NCI-H1092 treated with DMSO at 0.1 percent for 48 hours (cell line): ENCODE measurements at regions not wholly inside any gene's neighbourhood (a gene's known extent, or its start where the extent isn't known, plus 50 kb on each side); places are given as distances from the start of the nearest gene placed in this dataset.

Source experiments
- DNase-seq: peaks from one replicate; lab custom pipeline; 2025; lab: John Stamatoyannopoulos, UW

DNA sequence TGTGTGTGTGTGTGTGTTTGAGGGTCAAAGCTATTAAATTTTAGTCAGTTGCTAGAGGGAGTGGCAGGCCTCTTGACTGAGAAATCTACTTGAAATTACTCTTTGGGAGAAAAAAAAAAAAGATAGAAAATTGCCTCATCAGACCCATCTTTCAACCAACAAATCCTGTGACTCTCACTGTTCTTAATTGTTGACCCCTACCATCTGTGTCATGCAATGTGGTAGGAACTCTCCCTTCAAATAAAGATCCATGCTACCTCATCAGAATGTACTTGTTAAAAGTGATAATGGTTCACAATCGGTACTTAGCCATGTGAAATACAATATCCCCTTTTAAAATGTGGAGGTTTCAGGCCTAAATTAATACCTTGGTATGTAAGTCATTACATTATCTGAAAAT, 670.8 kb upstream of the FANCL start:
- DNase-seq = no peak

DNA sequence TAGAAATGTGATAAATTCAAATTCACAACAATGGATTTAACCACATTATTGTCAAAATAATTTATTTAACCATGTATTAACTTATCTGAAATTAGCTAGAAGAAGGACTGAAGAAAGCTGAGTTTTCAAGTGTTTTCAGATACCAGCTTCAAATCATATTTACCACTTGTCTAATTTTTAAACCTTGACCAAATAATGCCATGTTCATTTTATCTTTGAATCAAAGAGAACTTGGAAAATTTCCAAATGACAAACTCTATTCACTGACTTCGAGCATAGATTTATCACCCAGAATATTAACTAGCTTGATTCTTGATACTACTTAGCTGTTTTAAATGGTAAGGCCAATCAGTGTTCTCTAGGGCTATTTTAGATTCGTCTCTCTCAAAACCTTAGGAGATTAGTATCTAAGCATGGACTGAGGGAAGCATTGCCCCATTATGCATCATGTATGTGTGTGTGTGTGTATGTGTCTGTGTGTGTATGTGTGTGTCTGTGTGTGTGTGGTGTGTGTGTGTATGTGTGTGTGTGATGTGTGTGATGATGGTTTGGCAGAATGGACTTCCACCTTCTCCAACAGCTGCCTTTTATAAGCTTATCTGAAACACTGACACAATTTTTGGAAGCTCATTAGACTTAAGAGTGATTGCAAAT, 667.5 kb upstream of the FANCL start:
- DNase-seq = no peak

- no peak for DNase-seq
Measured at GRCh38 chr2:58907644-58908043, 666.5 kb upstream of the FANCL start.

GRCh38 chr2:58906081-58906645, 665.0 kb upstream of the FANCL start:
- DNase-seq = no peak

GRCh38 chr2:58904095-58904494, 663.0 kb upstream of the FANCL start:
- DNase-seq = no peak

DNA sequence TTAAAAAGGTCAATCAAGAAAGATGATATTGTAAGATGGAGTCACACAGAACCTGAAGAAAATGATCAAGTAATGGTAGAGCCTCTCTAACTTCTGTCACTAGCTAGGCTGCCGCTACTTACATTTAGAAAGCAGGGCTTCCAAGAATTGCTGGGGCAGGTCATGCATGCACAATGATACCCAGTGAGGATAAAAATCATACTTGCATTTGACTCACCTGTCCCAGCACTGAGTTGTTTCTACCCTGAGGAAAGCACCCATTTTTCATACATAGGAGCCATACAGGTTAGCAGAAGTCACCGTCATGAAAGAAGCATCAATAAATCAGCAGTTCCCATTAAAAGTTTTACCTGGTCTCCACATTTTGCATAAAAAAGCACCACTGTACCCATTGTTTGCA, 662.3 kb upstream of the FANCL start:
- DNase-seq = no peak

- DNase-seq = no peak
Measured at GRCh38 chr2:58900246-58901027, 659.3 kb upstream of the FANCL start.

GRCh38 chr2:58899692-58900091, 658.6 kb upstream of the FANCL start:
- DNase-seq = no peak

DNA sequence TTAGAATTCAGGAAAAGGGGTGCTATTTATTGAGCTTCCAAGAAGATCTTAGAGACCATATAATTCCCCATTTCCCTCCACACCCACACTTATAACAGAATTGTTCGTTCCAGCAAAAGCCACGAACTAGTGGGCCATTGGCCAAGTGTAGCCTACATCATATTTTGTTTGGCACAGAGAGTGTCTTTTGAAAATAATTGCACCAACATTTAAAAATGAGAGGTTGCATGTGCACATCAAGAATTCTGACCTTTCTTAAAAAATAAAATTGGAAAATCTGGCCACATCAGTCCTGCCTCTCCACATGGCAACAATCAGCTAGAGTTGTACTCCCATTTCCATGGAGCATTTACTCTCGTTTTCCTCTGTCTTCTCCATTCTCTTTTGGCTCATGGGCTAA, 655.5 kb upstream of the FANCL start:
- DNase-seq = no peak

- no peak for DNase-seq
Measured at GRCh38 chr2:58895857-58896256, 654.7 kb upstream of the FANCL start.

- DNase-seq = no peak
Measured at GRCh38 chr2:58893656-58894351, 652.7 kb upstream of the FANCL start.

DNA sequence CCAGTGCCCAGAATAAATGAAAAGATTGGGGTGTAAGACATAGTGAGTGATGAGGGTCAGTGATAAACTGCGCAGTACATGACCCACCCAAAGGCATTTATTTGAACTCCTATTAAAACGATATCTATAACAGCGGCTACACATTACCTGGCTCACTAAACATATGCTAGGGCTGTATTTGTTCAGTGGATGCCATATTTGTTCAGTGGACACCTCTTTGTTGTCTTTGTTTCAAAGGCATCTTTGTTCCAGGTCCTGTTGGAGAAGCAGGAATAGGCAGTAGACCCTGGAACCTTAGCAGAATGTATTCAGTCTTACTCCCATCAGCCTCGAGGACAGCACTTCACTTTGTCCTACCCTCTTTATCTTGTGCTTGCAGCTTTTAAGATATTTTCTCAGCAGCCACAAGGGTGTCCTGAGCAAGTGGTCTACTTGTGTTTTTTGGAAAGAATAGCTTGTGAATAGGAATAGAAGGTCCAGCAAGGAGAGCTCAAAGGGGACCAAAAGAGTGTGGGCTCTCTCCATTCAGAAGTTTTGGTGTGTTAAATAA, 650.8 kb upstream of the FANCL start:
- DNase-seq = no peak

DNA sequence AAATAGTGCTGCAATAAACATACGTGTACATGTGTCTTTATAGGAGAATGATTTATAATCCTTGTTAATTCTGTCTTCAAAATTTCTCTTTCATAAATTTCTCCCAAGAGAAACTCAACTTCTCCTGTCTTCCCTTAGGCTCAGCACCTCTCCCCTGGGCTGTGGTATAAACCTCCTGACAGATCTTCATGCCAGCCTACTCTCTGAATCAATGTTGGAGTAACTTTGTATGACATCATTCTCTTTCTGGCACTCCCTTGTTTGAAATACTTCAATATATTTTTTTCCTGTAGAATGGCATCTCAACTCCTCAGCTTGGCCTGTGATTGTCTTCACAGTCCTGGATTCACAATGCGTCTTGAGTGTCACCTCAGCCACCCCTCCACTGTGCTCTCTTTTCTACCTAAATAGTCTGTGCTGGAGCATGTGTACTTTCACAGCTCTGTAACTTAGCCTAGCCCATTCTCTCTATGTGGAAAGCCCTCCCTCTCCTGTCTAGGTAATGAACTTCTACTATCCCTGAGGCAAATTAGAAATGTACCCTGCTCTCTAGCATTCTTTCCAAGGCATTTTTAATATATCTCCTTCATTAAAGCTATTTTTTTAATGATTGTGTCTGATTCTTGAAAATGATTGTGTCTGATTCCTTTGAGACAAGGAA, 649.9 kb upstream of the FANCL start:
- no peak for DNase-seq

GRCh38 chr2:58886009-58886408, 644.9 kb upstream of the FANCL start:
- no peak for DNase-seq

GRCh38 chr2:58879834-58880233, 638.7 kb upstream of the FANCL start:
- no peak for DNase-seq

- DNase-seq = no peak
Measured at GRCh38 chr2:58878778-58879177, 637.7 kb upstream of the FANCL start.

DNA sequence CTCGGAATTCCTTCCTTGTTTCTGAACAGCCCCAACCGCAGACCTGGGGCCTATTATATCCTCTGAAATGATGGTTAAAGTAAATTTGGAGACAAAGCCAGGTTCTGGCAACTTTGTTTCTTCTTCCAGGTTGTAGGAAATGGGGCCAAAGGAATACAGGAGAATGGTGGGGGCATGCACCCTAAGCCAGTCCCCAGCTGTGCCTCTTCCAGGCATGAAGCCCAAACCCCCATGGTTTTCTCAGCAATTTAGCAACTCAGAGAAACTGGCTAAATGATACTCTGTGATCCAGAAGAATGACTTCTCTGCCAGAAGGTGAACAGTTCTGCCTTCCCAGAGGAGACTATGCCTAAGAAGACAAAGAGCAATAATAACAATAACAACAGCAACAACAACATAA, 635.0 kb upstream of the FANCL start:
- DNase-seq = no peak

- no peak for DNase-seq
Measured at GRCh38 chr2:58875436-58875835, 634.3 kb upstream of the FANCL start.

- DNase-seq = no peak
Measured at GRCh38 chr2:58871469-58872142, 630.5 kb upstream of the FANCL start.

GRCh38 chr2:58870704-58871103, 629.6 kb upstream of the FANCL start:
- DNase-seq = no peak

DNA sequence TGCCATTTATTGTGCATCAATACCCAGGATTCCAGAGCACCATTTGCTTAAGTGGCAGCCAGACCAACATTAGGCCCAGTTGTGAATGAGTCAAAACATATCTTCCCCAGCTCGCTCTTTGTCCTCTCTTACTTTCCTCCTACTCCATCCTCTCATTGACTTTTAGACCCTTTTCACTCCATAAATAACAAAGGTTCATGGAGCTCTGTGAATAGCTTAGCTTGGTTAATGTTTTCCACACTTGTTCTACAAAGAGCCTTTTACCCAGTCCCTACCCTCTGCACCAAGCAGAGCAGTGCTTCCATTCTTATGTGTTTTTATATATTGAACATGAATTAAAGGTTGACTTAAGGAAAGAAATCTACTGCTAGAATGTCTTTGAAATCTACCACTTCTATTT, 625.8 kb upstream of the FANCL start:
- DNase-seq = no peak
